IMR-90 (cell line): ENCODE measurements at regions not wholly inside any gene's neighbourhood (a gene's known extent, or its start where the extent isn't known, plus 50 kb on each side); places are given as distances from the start of the nearest gene placed in this dataset.

Experiments
- ATAC-seq: fragments of 200-7000 bp; cut with Tn5 transposase; 2 replicates; pipeline ENCODE4 v1.9.1; 2020; ENCODE audit warnings: low read depth, mild to moderate bottlenecking, moderate library complexity
- BruUV-seq: library from RNA; stranded (reverse); fragments of 400-500 nt; replicated peaks from 2 replicates; lab custom pipeline; 2021; lab: Mats Ljungman, UMichigan
- CTCF ChIA-PET: fragments of 300-600 bp; formaldehyde crosslinking; extraction: SDS; loops from one replicate; lab custom pipeline; 2021; ENCODE audit warnings: antibody characterized with exemption; lab: Yijun Ruan, JAX
- POLR2A ChIA-PET: fragments of 300-600 bp; sonication (Branson Sonifier 250); formaldehyde crosslinking; loops from one replicate; lab custom pipeline; 2022; ENCODE audit warnings: antibody characterized with exemption; ENCODE audit not compliant: unreplicated experiment; lab: Charles Lee
- DNase-seq: peaks from one replicate; pipeline ENCODE4 v3.0.0; 2013
- H2AFZ ChIP-seq: replicated peaks from 2 replicates; pipeline ENCODE3; 2013; ENCODE audit warnings: low read length, mild to moderate bottlenecking; ENCODE audit not compliant: poor library complexity
- H2AK5ac ChIP-seq: 2 replicates; pipeline ENCODE4 v1.6.1; 2013; ENCODE audit warnings: low read depth, low read length, inconsistent platforms
- H2AK9ac ChIP-seq: replicated peaks from 2 replicates; pipeline ENCODE3; 2013; ENCODE audit warnings: mild to moderate bottlenecking, low read depth, low read length, moderate library complexity; ENCODE audit not compliant: poor library complexity
- H2BK120ac ChIP-seq: 2 replicates; pipeline ENCODE4 v1.6.1; 2013; ENCODE audit warnings: low read depth, low read length, inconsistent platforms
- H2BK15ac ChIP-seq: 3 replicates; pipeline ENCODE4 v1.6.1; 2013; ENCODE audit warnings: low read depth, low read length, inconsistent platforms
- H2BK20ac ChIP-seq: 2 replicates; pipeline ENCODE4 v1.6.1; 2013; ENCODE audit warnings: low read depth, mild to moderate bottlenecking, inconsistent platforms, low read length, moderate library complexity
- H2BK5ac ChIP-seq: 2 replicates; pipeline ENCODE4 v1.6.1; 2013; ENCODE audit warnings: mild to moderate bottlenecking, low read depth, low read length, inconsistent platforms; ENCODE audit not compliant: poor library complexity, severe bottlenecking
- H3K14ac ChIP-seq: replicated peaks from 2 replicates; pipeline ENCODE4 v1.6.1; 2013; ENCODE audit warnings: low read depth, low read length, inconsistent platforms
- H3K18ac ChIP-seq: 2 replicates; pipeline ENCODE4 v1.6.1; 2013; ENCODE audit warnings: low read depth, low read length, control low read depth
- H3K23ac ChIP-seq: 2 replicates; pipeline ENCODE4 v1.6.1; 2013; ENCODE audit warnings: low read depth, low read length, inconsistent platforms
- H3K27ac ChIP-seq: 2 replicates; pipeline ENCODE4 v1.5.1; 2013; ENCODE audit warnings: mild to moderate bottlenecking, control low read depth, low read length; ENCODE audit not compliant: insufficient read depth
- H3K27me3 ChIP-seq: 2 replicates; pipeline ENCODE4 v1.6.1; 2013; ENCODE audit warnings: low read length; ENCODE audit not compliant: control insufficient read depth, insufficient read depth
- H3K36me3 ChIP-seq: 2 replicates; pipeline ENCODE4 v1.6.1; 2013; ENCODE audit warnings: low read length, mixed read lengths; ENCODE audit not compliant: control insufficient read depth, insufficient read depth
- H3K4ac ChIP-seq: 2 replicates; pipeline ENCODE4 v1.6.1; 2013; ENCODE audit warnings: low read depth, low read length, inconsistent platforms
- H3K4me1 ChIP-seq: 2 replicates; pipeline ENCODE4 v1.6.1; 2013; ENCODE audit warnings: low read length, mixed read lengths; ENCODE audit not compliant: control insufficient read depth, insufficient read depth
- H3K4me2 ChIP-seq: 2 replicates; pipeline ENCODE4 v1.6.1; 2013; ENCODE audit warnings: low read depth, mild to moderate bottlenecking, control low read depth, low read length, moderate library complexity
- H3K4me3 ChIP-seq: 2 replicates; pipeline ENCODE4 v1.5.1; 2013; ENCODE audit warnings: low read depth, mild to moderate bottlenecking, control low read depth, low read length, moderate library complexity; ENCODE audit not compliant: insufficient read depth
- H3K56ac ChIP-seq: 2 replicates; pipeline ENCODE4 v1.6.1; 2013; ENCODE audit warnings: low read length, inconsistent platforms; ENCODE audit not compliant: insufficient read depth; ENCODE audit errors: extremely low read depth
- H3K79me1 ChIP-seq, 2 experiments: 2 replicates each; pipeline ENCODE4 v1.6.1; 2013; ENCODE audit warnings: low read length in 2 of 2, inconsistent platforms in 1 of 2, low read depth in 1 of 2
- H3K9ac ChIP-seq: 2 replicates; pipeline ENCODE4 v1.6.1; 2013; ENCODE audit warnings: low read depth, low read length, control low read depth
- H3K9me1 ChIP-seq: 2 replicates; pipeline ENCODE4 v1.6.1; 2013; ENCODE audit warnings: low read length, inconsistent platforms; ENCODE audit not compliant: insufficient read depth
- H3K9me3 ChIP-seq: 2 replicates; pipeline ENCODE4 v1.6.1; 2013; ENCODE audit warnings: low read length; ENCODE audit not compliant: control insufficient read depth, insufficient read depth
- H4K20me1 ChIP-seq: 2 replicates; pipeline ENCODE4 v1.6.1; 2013; ENCODE audit warnings: low read length, inconsistent platforms; ENCODE audit not compliant: insufficient read depth
- H4K5ac ChIP-seq: 2 replicates; pipeline ENCODE4 v1.6.1; 2013; ENCODE audit warnings: mild to moderate bottlenecking, low read depth, low read length, control low read depth
- H4K8ac ChIP-seq, 2 experiments: 2 replicates each; pipeline ENCODE4 v1.6.1; 2013; ENCODE audit warnings: low read depth in 2 of 2, low read length in 2 of 2, control low read depth in 1 of 2, inconsistent platforms in 1 of 2
- H4K91ac ChIP-seq: 2 replicates; pipeline ENCODE4 v1.6.1; 2013; ENCODE audit warnings: low read depth, low read length, inconsistent platforms; ENCODE audit not compliant: insufficient read depth
- BHLHE40 ChIP-seq: fragments of 150-350 bp; IDR thresholded peaks from 2 replicates; pipeline ENCODE4 v1.6.1; 2016; ENCODE audit warnings: mild to moderate bottlenecking, low read depth, low read length
- CEBPB ChIP-seq: IDR thresholded peaks from 2 replicates; pipeline ENCODE4 v1.6.1; 2012; ENCODE audit warnings: low read depth, low read length, improper control_type of control experiment
- CHD1 ChIP-seq: IDR thresholded peaks from 2 replicates; pipeline ENCODE4 v1.6.1; 2012; ENCODE audit warnings: low read depth, low read length, improper control_type of control experiment
- ELK1 ChIP-seq: fragments of 150-350 bp; IDR thresholded peaks from 2 replicates; pipeline ENCODE4 v1.6.1; 2016; ENCODE audit warnings: low read depth, mild to moderate bottlenecking, low read length, moderate library complexity, borderline replicate concordance
- FOS ChIP-seq: fragments of 150-350 bp; IDR thresholded peaks from 2 replicates; pipeline ENCODE4 v1.6.1; 2016; ENCODE audit warnings: low read depth, low read length
- MAFK ChIP-seq: IDR thresholded peaks from 2 replicates; pipeline ENCODE4 v1.6.1; 2012; ENCODE audit warnings: low read depth, low read length, improper control_type of control experiment
- MAZ ChIP-seq: IDR thresholded peaks from 2 replicates; pipeline ENCODE4 v1.6.1; 2012; ENCODE audit warnings: low read depth, mild to moderate bottlenecking, low read length, improper control_type of control experiment, moderate library complexity, borderline replicate concordance
- MXI1 ChIP-seq: IDR thresholded peaks from 2 replicates; pipeline ENCODE4 v1.6.1; 2012; ENCODE audit warnings: low read depth, mild to moderate bottlenecking, low read length, moderate library complexity, borderline replicate concordance
- NFE2L2 ChIP-seq: fragments of 150-350 bp; IDR thresholded peaks from 2 replicates; pipeline ENCODE4 v1.6.1; 2016; ENCODE audit warnings: low read depth, mild to moderate bottlenecking, low read length
- POLR2A ChIP-seq: IDR thresholded peaks from 2 replicates; pipeline ENCODE4 v1.6.1; 2012; ENCODE audit warnings: mild to moderate bottlenecking, low read depth, low read length
- RAD21 ChIP-seq: IDR thresholded peaks from 2 replicates; pipeline ENCODE4 v1.6.1; 2012; ENCODE audit warnings: low read length, improper control_type of control experiment
- RCOR1 ChIP-seq: IDR thresholded peaks from 2 replicates; pipeline ENCODE4 v1.6.1; 2012; ENCODE audit warnings: mild to moderate bottlenecking, low read length, improper control_type of control experiment; ENCODE audit not compliant: insufficient replicate concordance
- RFX5 ChIP-seq: IDR thresholded peaks from 2 replicates; pipeline ENCODE4 v1.8.0; 2012; ENCODE audit warnings: low read depth, mild to moderate bottlenecking, low read length, moderate library complexity
- SMC3 ChIP-seq: fragments of 150-350 bp; IDR thresholded peaks from 2 replicates; pipeline ENCODE4 v1.6.1; 2016; ENCODE audit warnings: low read depth, mild to moderate bottlenecking, antibody characterized with exemption, low read length, moderate library complexity
- USF2 ChIP-seq: fragments of 150-350 bp; IDR thresholded peaks from 2 replicates; pipeline ENCODE4 v1.6.1; 2017; ENCODE audit warnings: mild to moderate bottlenecking, antibody characterized with exemption, low read length, low read depth
- WGBS, 2 experiments: methylation state at CpG; one replicate each; pipeline versions ENCODE4 v1.1.5 to v1.1.7; 2013; ENCODE audit warnings: missing lambda C conversion rate in 2 of 2; ENCODE audit not compliant: insufficient read length in 1 of 2; ENCODE audit errors: extremely low coverage in 2 of 2; 5-methylcytosine and 5-hydroxymethylcytosine counted together
- dilution Hi-C: fragments of 300-500 bp; cut with HindIII; formaldehyde crosslinking; loops from one replicate; pipeline ENCODE4 v1.14.3; 2018; ENCODE audit warnings: low sequenced_read_pairs; ENCODE audit not compliant: unreplicated experiment
- in situ Hi-C: fragments of 300-500 bp; cut with MboI; formaldehyde crosslinking; loops from 3 replicates; pipeline ENCODE4 v1.14.3; 2019; ENCODE audit warnings: low sequenced_read_pairs, inconsistent platforms, mixed read lengths
- intact Hi-C: fragments of 100-400 bp; cut with micrococcal nuclease; formaldehyde crosslinking; loops from 2 replicates; pipeline ENCODE4 v1.10.0; 2022
- TF ChIP-seq, protein P1 (sequence below): conservative IDR thresholded peaks from 2 replicates; pipeline ENCODE4 v1.5.1; 2012; ENCODE audit warnings: mild to moderate bottlenecking, low read depth, low read length, improper control_type of control experiment

- ATAC-seq (no peak), DNase-seq (no peak)
- H3K18ac ChIP-seq: no peak overlapping the region
- H2BK15ac ChIP-seq: no peak overlapping the region
- no peak overlapping the region for H3K4me2 ChIP-seq
- no peak overlapping the region for H2BK5ac ChIP-seq
- H3K4me1 ChIP-seq: no peaks in the 10 kb centered on the region
- no TSS peak for BruUV-seq
- no peak overlapping the region for H3K9ac ChIP-seq
- 0 out of 2 replicates have a peak, but pooled peaks cover 2% of the 10 kb centered on the region for H3K27me3 ChIP-seq
- dilution Hi-C loops: no loop called here
- TF ChIP-seq USF2: no peak
- no peak for TF ChIP-seq FOS
- TF ChIP-seq NFE2L2: no peak
- TF ChIP-seq ELK1: no peak
- no peak for TF ChIP-seq RCOR1
- TF ChIP-seq RFX5: no peak
- TF ChIP-seq BHLHE40: no peak
- TF ChIP-seq RAD21: no peak
- TF ChIP-seq SMC3: no peak
- no peak for TF ChIP-seq CEBPB
- no peak for TF ChIP-seq MAZ
- TF ChIP-seq CHD1: no peak
- TF ChIP-seq POLR2A: no peak
- no peak for TF ChIP-seq MAFK
- no peak for TF ChIP-seq MXI1
- TF ChIP-seq, protein P1, sequence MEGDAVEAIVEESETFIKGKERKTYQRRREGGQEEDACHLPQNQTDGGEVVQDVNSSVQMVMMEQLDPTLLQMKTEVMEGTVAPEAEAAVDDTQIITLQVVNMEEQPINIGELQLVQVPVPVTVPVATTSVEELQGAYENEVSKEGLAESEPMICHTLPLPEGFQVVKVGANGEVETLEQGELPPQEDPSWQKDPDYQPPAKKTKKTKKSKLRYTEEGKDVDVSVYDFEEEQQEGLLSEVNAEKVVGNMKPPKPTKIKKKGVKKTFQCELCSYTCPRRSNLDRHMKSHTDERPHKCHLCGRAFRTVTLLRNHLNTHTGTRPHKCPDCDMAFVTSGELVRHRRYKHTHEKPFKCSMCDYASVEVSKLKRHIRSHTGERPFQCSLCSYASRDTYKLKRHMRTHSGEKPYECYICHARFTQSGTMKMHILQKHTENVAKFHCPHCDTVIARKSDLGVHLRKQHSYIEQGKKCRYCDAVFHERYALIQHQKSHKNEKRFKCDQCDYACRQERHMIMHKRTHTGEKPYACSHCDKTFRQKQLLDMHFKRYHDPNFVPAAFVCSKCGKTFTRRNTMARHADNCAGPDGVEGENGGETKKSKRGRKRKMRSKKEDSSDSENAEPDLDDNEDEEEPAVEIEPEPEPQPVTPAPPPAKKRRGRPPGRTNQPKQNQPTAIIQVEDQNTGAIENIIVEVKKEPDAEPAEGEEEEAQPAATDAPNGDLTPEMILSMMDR: no peak
- intact Hi-C loops: no loop called here
- no peak overlapping the region for H3K4me3 ChIP-seq
- H2AFZ ChIP-seq: no peak overlapping the region
- H3K4ac ChIP-seq: no peak overlapping the region
- no peak overlapping the region for H3K27ac ChIP-seq
- H3K23ac ChIP-seq: no peak overlapping the region
- H3K9me3 ChIP-seq: no peaks in the 10 kb centered on the region
- no peak overlapping the region for H3K14ac ChIP-seq
- ChIA-PET POLR2A (no interaction called here), CTCF (no interaction called here)
- no peaks in the 10 kb centered on the region for H3K9me1 ChIP-seq
- in situ Hi-C loops: no loop called here
- WGBS, 2 experiments: 43% methylated on average over 1 of the region's 2 CpGs; no CpG with 5 or more reads in 1 of the 2 experiments
- no peak overlapping the region for H4K5ac ChIP-seq
- H3K56ac ChIP-seq: no peak overlapping the region
- H2AK5ac ChIP-seq: no peak overlapping the region
- no peak overlapping the region for H2BK120ac ChIP-seq
- no peak overlapping the region for H4K91ac ChIP-seq
- H3K79me1 ChIP-seq: no peaks in the 10 kb centered on the region
- H2AK9ac ChIP-seq: no peak overlapping the region
- H4K8ac ChIP-seq: no peak overlapping the region
- H3K36me3 ChIP-seq: no peaks in the 10 kb centered on the region
- no peak overlapping the region for H2BK20ac ChIP-seq
- H4K20me1 ChIP-seq: no peaks in the 10 kb centered on the region
These were observed 89.7 kb downstream of the MRPL46 start for GRCh38 chr15:88377509-88377908.
